Mononuclear cell (primary cell): ENCODE measurements at regions not wholly inside any gene's neighbourhood (a gene's known extent, or its start where the extent isn't known, plus 50 kb on each side); places are given as distances from the start of the nearest gene placed in this dataset.

Experiments used
- H3K27me3 ChIP-seq: 2 replicates; pipeline ENCODE4 v1.6.0; 2011; ENCODE audit warnings: low read length, control low read depth; ENCODE audit not compliant: insufficient read depth
- H3K4me1 ChIP-seq: 2 replicates; pipeline ENCODE4 v1.5.1; 2011; ENCODE audit warnings: mild to moderate bottlenecking, low read length, control low read depth; ENCODE audit not compliant: insufficient read depth
- H3K4me3 ChIP-seq: 2 replicates; pipeline ENCODE4 v1.5.1; 2011; ENCODE audit warnings: mild to moderate bottlenecking, low read length, moderate library complexity
- H3K9me3 ChIP-seq: 2 replicates; pipeline ENCODE4 v1.5.1; 2011; ENCODE audit warnings: low read depth, mild to moderate bottlenecking, control low read depth, low read length

DNA sequence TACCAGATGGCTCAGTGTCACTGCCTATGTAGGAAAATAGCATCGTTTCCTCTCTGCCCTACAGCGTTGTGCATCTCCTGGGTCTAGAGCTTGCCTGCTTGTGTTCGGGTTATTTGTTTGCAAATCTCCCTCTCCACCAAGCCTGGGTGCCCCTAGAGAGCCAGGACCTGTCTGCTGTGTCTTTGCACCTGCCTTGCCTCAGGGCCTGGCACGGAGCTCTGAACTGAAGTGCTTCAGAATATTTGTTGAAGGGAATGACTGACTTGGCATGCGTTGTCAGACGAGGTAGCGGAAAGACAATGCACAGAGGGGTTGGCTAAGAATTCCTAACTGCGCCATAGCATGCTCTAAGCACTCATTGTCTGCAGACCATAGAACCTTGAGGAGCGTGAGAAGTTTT, 263.4 kb downstream of the FGF9 start:
- Histone ChIP-seq H3K4me3 (no peak overlapping the region), H3K27me3 (no peaks in the 10 kb centered on the region), H3K9me3 (no peaks in the 10 kb centered on the region), H3K4me1 (no peaks in the 10 kb centered on the region)

DNA sequence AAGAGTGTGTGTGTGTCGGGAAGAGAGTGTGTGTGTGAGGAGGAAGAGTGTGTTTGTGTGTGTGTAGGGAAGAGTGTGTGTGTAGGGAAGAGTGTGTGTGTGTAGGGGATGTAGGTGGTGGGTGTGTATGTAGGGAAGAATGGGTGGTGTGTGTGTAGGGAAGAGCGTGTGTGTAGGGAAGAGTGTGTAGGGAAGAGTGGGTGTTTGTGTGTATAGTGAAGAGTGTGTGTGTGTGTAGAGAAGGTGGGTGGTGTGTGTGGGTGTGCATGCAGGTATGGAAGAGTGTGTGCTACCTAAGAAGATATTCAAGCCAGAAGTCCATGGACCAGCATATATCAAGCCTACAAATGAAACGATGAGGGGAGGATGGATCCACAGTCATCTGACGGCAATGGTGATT, 265.8 kb downstream of the FGF9 start:
- Histone ChIP-seq H3K27me3 (no peaks in the 10 kb centered on the region), H3K4me1 (no peaks in the 10 kb centered on the region), H3K9me3 (no peaks in the 10 kb centered on the region), H3K4me3 (no peak overlapping the region)

DNA sequence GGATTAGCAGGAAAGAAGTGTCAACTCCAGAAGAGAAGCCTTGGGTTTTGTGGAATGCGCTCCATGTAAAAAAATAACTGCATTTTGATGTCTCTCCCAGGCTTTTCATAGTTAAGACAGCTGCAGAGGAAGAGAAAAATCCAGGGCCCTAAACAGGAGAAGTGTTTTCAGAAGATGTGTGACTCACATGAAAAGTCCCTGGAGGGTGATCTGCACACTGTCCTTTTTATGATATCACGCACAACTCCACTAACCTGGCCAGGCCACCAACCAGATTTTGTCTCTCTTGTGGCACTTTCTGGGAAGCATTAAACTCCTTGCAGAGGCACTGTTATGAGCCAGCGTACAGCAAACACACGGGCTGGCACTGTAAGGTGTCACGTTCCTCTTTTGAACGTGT, 267.3 kb downstream of the FGF9 start:
- no peaks in the 10 kb centered on the region for H3K9me3 ChIP-seq
- no peak overlapping the region for H3K4me3 ChIP-seq
- no peaks in the 10 kb centered on the region for H3K4me1 ChIP-seq
- H3K27me3 ChIP-seq = no peaks in the 10 kb centered on the region

DNA sequence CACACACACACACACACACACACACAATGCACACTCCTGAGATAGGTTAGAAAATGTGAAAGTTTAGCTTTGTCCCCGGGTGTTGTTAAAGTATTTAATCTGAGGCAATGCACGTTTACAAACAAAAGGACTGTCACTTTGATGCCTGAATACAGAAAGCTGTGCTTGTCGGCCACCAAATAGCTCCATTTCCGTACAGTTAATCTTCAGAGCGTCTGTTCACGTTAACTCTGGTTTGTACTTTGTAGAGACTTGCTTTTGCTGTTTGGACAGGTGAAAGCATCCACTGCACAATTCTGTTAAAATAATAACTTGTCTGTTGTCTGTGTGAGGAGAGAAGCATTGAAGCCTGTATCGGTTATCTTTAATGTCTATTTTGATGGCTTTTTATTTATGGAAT, 267.8 kb downstream of the FGF9 start:
- H3K4me1 ChIP-seq = no peaks in the 10 kb centered on the region
- H3K9me3 ChIP-seq = no peaks in the 10 kb centered on the region
- no peaks in the 10 kb centered on the region for H3K27me3 ChIP-seq
- H3K4me3 ChIP-seq = no peak overlapping the region

DNA sequence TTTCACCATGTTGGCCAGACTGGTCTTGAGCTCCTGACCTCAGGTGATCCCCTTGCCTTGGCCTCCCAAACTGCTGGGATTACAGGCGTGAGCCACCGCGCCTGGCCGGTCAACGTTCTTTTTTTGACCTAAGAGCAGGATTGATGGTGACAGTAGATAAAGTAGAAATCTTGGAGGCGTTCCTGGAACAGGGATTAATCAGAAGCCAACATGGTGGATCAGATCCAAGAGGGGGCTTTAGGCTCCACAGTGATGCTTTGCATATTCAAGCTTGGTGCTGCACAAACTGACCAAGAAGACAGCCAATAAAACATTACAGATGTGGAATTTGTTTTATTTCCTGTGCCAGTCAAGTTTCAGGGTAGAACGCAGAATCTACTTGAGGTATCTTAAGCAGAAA, 271.2 kb downstream of the FGF9 start:
- Histone ChIP-seq H3K9me3 (no peaks in the 10 kb centered on the region), H3K4me3 (no peak overlapping the region), H3K4me1 (no peaks in the 10 kb centered on the region), H3K27me3 (no peaks in the 10 kb centered on the region)

DNA sequence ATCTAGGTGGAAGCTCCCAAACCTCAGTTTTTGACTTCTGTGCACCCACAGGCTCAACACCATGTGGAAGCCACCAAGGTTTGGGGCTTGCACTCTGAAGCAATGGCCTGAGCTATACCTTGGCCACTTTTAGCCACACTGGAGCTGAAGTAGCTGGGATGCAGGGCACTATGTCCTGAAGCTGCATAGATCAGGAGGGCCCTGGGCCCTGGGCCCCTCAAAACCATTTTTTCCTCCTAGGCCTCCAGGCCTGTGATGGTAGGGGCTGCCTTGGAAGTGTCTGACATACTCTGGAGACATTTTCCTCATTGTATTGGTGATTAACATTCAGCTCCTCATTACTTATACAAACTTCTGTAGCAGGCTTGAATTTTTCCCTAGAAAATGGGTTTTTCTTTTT, 273.7 kb downstream of the FGF9 start:
- Histone ChIP-seq H3K9me3 (no peaks in the 10 kb centered on the region), H3K4me3 (no peak overlapping the region), H3K4me1 (no peaks in the 10 kb centered on the region), H3K27me3 (no peaks in the 10 kb centered on the region)

DNA sequence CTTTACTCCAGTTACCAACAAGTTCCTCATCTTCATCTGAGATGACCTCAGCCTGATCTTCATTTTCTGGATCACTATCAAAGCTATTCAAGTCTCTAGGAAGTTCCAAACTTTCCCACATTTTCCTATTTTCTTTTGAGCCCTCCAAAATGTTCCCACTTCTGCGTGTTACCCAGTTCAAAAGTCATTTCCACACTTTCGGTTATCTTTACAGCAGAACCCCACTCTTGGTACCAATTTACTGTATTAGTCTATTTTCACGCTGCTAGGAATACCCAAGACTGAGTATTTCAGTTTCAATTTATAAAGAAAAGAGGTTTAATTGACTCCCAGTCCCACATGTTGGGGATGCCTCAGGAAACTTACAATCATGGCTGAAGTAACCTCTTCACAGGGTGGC, 274.3 kb downstream of the FGF9 start:
- Histone ChIP-seq H3K27me3 (no peaks in the 10 kb centered on the region), H3K9me3 (no peaks in the 10 kb centered on the region), H3K4me1 (no peaks in the 10 kb centered on the region), H3K4me3 (no peak overlapping the region)

DNA sequence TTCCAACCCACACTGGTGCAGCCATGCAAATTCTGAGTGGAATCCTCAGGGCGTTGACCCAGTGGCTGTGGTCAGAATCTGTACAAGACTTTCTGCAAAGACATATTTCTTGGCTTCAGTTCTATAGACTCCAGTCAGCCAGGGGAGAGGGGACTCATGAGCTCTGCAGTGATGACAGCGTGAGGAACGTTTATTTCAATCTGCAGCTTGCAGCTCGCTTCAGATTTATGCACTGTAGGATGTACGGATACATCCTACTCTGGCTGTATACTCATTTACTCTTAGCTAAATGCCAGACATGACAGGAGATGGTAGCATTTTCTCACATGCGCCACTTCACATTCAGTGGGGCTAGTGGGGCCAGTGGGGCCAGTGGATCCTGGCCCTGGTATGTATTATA, 276.1 kb downstream of the FGF9 start:
- no peaks in the 10 kb centered on the region for H3K27me3 ChIP-seq
- no peaks in the 10 kb centered on the region for H3K4me1 ChIP-seq
- H3K4me3 ChIP-seq = no peak overlapping the region
- H3K9me3 ChIP-seq = no peaks in the 10 kb centered on the region

DNA sequence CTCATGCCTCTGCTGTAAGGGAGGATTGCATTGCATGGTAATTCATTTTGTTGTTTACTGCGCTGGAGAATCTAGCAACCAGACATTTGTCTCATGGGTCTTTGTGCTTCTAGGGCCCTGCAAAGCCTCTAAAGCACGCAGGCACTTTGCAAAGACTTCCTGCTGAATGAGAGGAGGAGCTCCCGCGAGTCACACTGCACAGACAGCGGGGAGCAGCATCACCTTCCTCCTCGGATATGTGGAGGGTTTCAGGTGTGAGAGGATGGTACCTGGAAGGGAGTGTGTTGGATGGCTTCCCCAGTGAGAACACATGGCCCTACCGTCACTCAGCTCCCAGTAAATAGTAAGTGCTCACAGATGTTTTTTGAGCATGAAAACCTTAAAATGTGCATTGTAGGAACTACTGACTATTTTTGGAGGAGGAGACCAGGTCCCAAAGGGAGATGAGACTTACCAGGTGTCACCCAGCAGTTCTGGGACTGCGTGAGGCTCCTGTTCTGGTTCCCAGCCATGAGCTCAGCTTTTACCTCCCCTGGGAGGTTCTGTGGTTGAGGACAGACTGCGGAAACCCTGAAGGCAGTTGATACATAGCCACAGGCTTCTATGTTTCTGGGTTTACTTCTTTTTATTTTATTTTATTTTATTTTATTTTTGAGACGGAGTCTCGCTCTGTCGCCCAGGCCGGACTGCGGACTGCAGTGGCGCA, 278.0 kb downstream of the FGF9 start:
- Histone ChIP-seq H3K9me3 (no peaks in the 10 kb centered on the region), H3K4me3 (no peak overlapping the region), H3K27me3 (no peaks in the 10 kb centered on the region), H3K4me1 (no peaks in the 10 kb centered on the region)

DNA sequence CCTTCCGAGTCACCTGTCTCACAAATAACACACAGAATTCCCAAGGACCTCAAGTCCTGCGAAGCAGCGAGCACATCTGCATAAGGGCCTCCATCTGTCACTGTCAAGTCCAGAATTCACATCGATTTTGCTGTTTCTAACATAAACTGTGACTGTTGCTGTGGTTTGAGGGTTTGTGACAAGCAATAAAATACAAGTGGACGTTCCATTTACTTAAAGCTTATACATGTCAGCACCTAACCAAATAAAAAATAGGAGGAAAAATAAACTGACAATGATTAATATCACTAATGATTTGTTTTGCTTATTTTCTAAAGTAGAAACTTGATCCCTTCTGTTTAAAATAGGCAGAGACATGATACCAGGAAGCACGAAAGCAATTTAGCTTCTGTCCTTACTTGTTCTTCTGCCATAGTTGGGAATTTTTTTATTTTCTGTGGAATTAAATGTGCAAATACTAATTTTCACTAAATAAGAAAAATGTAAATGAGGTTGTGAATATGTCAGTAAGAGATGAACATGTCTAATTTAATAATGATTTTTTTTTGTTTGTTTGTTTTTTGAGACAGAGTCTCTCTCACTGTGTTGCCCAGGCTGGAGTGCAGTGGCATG, 279.1 kb downstream of the FGF9 start:
- Histone ChIP-seq H3K9me3 (no peaks in the 10 kb centered on the region), H3K4me1 (no peaks in the 10 kb centered on the region), H3K27me3 (no peaks in the 10 kb centered on the region), H3K4me3 (no peak overlapping the region)

DNA sequence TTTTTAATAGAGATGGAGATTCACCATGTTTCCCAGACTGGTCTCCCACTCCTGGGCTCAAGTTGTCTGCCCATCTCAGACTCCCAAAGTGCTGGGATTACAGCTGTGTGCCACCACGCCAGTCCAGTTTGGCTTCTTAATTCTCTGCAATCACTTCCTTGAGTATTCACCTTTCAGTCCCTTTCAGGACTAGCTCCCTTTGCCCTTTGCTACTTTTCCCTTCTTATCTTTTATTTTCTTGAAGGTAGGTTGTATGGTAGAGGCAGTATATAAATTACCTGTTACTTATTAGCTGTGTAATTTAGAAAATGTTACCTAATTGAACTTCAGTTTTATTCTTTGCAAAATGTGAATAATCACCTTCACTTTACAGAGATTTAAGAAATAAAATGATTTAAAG, 285.8 kb downstream of the FGF9 start:
- Histone ChIP-seq H3K4me1 (no peaks in the 10 kb centered on the region), H3K9me3 (no peaks in the 10 kb centered on the region), H3K27me3 (no peaks in the 10 kb centered on the region), H3K4me3 (no peak overlapping the region)

DNA sequence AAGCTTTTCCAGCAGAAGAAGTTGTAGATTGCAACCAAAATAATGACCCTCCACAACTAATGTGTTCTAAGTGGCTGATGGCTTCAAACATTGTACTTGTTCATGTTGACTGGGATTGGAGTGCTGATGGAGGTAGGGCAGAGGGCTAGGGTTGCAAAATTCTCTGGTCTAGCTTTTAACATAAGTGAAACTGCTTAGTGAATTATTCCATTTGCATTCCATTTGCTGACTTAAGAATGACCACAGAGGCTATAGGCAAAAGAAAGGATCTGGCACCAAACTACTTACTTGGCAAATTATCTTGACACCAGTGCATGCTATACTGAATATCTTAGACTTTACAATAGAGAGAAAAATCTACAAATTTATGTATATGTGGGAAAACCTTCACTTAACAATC, 287.0 kb downstream of the FGF9 start:
- H3K27me3 ChIP-seq = no peaks in the 10 kb centered on the region
- no peaks in the 10 kb centered on the region for H3K4me1 ChIP-seq
- no peak overlapping the region for H3K4me3 ChIP-seq

DNA sequence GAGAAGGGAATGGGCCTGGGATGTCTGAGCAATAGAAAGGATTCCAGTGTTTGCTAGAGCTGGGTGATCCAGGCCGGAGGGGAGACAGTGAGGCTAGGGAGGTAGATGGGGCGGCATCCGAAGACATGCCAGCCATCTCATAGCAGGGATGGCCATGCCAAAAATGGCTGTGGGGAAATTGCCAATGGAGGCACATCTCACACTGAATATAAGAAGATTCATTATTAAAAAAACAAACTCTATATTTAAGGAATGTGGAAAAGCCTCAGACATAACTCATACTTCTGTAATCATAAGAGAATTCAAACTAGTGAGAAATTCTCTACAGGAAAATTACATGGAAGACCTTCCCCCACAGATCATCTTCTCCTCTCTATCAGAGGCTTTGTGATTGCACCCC, 289.2 kb downstream of the FGF9 start:
- no peaks in the 10 kb centered on the region for H3K27me3 ChIP-seq
- H3K4me3 ChIP-seq = no peak overlapping the region
- no peaks in the 10 kb centered on the region for H3K9me3 ChIP-seq
- no peaks in the 10 kb centered on the region for H3K4me1 ChIP-seq

More for the DNA sequence above, 287.0 kb downstream of the FGF9 start:
- H3K9me3 ChIP-seq = no peaks in the 10 kb centered on the region

DNA sequence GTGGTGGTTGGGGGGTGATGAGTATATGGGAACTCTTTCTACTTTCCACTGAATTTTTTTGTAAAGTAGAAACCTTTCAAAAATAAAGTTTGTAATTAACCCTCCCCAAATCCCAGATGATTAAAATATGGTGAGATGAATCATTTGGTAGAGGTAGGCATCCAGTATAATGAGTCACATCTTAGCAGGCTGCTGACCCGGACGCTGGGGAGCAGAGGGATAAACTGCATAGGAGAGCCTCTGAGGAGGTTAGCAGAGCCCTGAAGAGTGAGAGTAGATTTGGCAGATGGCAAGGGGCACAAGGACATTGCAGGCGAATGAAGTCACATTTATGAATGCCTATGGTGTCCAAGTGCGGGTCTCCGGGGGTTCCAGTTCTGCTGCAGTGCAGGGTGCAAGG, 293.8 kb downstream of the FGF9 start:
- H3K27me3 ChIP-seq = no peaks in the 10 kb centered on the region
- H3K4me3 ChIP-seq = no peak overlapping the region
- H3K4me1 ChIP-seq = no peaks in the 10 kb centered on the region
- H3K9me3 ChIP-seq = no peaks in the 10 kb centered on the region

DNA sequence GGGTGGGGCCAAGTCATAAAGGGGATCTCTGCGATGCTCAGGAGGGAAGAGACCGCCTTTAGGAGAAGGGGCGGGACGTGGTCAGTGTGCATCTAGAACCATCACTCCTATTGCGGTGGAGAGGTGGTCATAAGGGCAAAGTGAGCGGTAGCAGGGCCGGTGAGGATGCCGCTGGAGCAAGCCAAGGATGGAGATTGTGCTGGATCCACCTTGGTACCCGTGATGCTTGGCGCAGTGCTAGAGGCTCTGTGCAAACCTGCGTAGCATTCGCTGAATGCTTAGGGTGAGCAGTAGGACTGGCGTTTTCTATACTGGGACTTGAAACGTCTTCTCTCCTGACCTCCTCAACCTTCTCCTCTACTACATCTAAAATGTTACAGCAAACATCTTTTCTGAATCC, 294.2 kb downstream of the FGF9 start:
- H3K27me3 ChIP-seq = no peaks in the 10 kb centered on the region
- no peak overlapping the region for H3K4me3 ChIP-seq
- H3K4me1 ChIP-seq = no peaks in the 10 kb centered on the region
- no peaks in the 10 kb centered on the region for H3K9me3 ChIP-seq

DNA sequence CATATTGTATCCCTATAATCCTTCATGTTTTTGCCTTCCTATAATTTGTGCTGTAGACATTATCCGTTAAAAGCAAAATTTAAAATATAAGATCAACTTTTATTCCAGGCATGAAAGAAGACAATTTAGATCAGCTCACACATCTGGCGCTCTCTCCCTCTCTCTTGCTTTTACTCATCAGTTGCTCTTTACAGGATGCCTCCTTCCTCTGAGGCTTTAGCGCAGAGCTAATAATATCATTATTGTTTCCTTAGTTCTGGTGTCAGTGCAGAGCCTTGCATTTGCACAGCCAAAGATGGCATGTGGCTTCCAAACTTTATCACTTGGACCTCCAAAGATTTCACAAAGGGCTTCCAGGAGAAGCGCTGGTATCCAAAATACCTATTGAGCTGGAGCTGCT, 295.1 kb downstream of the FGF9 start:
- Histone ChIP-seq H3K27me3 (no peaks in the 10 kb centered on the region), H3K4me3 (no peak overlapping the region), H3K9me3 (no peaks in the 10 kb centered on the region), H3K4me1 (no peaks in the 10 kb centered on the region)
